Liver (tissue), 3 donors: ENCODE measurements at regions not wholly inside any gene's neighbourhood (a gene's known extent, or its start where the extent isn't known, plus 50 kb on each side); places are given as distances from the start of the nearest gene placed in this dataset.

Source experiments
- CTCF ChIP-seq: fragments of 150-350 bp; IDR thresholded peaks from 2 replicates; pipeline ENCODE4 v1.5.1; 2017; ENCODE audit warnings: improper control_type of control experiment, low read depth, low read length; ENCODE audit not compliant: missing input control
- EGR1 ChIP-seq, 2 donors: IDR thresholded peaks; 2 replicates each; pipeline ENCODE4 v1.6.1; 2016 to 2018; ENCODE audit warnings: antibody characterized with exemption in 2 of 2, low read depth in 2 of 2
- MAX ChIP-seq: IDR thresholded peaks from 2 replicates; pipeline ENCODE4 v1.6.1; 2016; ENCODE audit warnings: antibody characterized with exemption
- NR2F2 ChIP-seq: IDR thresholded peaks from 2 replicates; pipeline ENCODE4 v1.6.1; 2016; ENCODE audit warnings: antibody characterized with exemption
- TF ChIP-seq, protein P1 (sequence below): IDR thresholded peaks from 2 replicates; pipeline ENCODE4 v1.6.1; 2016; ENCODE audit warnings: antibody characterized with exemption, mild to moderate bottlenecking
- donor health status: healthy.
- donor health status: healthy.

DNA sequence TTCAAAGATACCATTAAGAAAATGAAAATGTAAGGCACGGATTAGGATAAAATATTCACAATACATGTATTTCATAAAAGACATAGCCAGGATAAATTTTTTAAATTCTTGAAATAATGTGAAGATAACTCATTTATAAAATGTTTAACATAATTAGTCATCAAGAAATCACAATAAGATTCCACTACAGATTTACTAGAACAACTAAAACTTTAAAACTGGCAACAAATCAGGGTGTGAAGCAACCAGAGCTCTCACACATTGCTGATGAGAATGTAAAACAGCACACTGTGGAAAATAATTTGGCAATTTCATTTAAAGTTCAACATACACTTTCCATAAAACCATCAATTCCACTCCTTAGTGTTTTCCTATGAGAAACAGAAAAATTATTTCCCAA, 89.6 kb upstream of the UBE2E3 start:
- TF ChIP-seq NR2F2 (no peak), CTCF (no peak), EGR1 (IDR thresholded peaks at IDR 0.05; ENCODE audit: low read depth in 2 of 2) (no peak), MAX (no peak)
- TF ChIP-seq, protein P1, sequence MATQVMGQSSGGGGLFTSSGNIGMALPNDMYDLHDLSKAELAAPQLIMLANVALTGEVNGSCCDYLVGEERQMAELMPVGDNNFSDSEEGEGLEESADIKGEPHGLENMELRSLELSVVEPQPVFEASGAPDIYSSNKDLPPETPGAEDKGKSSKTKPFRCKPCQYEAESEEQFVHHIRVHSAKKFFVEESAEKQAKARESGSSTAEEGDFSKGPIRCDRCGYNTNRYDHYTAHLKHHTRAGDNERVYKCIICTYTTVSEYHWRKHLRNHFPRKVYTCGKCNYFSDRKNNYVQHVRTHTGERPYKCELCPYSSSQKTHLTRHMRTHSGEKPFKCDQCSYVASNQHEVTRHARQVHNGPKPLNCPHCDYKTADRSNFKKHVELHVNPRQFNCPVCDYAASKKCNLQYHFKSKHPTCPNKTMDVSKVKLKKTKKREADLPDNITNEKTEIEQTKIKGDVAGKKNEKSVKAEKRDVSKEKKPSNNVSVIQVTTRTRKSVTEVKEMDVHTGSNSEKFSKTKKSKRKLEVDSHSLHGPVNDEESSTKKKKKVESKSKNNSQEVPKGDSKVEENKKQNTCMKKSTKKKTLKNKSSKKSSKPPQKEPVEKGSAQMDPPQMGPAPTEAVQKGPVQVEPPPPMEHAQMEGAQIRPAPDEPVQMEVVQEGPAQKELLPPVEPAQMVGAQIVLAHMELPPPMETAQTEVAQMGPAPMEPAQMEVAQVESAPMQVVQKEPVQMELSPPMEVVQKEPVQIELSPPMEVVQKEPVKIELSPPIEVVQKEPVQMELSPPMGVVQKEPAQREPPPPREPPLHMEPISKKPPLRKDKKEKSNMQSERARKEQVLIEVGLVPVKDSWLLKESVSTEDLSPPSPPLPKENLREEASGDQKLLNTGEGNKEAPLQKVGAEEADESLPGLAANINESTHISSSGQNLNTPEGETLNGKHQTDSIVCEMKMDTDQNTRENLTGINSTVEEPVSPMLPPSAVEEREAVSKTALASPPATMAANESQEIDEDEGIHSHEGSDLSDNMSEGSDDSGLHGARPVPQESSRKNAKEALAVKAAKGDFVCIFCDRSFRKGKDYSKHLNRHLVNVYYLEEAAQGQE = no peak
